ENCODE measurements at regions not wholly inside any gene's neighbourhood (a gene's known extent, or its start where the extent isn't known, plus 50 kb on each side); places are given as distances from the start of the nearest gene placed in this dataset.

GRCh38 chr6:48307573-48307972, 196.6 kb upstream of the PTCHD4 start:
- TF ChIP-seq CTCF (IDR thresholded peaks at IDR 0.05) = no peak
- TF ChIP-seq EP300 (IDR thresholded peaks at IDR 0.05) = no peak

Measured in esophagus muscularis mucosa (tissue), 3 donors.